Breast epithelium (tissue), 3 donors: ENCODE measurements at regions not wholly inside any gene's neighbourhood (a gene's known extent, or its start where the extent isn't known, plus 50 kb on each side); places are given as distances from the start of the nearest gene placed in this dataset.

Source experiments
- CTCF ChIP-seq, 3 donors: fragments of 450-650 bp; IDR thresholded peaks; one replicate each; pipeline ENCODE4 v1.5.1; 2016 to 2017; ENCODE audit warnings: antibody characterized with exemption in 3 of 3, mild to moderate bottlenecking in 3 of 3, moderate library complexity in 3 of 3
- POLR2A ChIP-seq: fragments of 450-650 bp; IDR thresholded peaks from one replicate; pipeline ENCODE4 v1.6.1; 2016; ENCODE audit warnings: antibody characterized with exemption, mild to moderate bottlenecking, moderate library complexity
- POLR2AphosphoS5 ChIP-seq, 3 donors: sonication (generic); formaldehyde crosslinking; IDR thresholded peaks; one replicate each; pipeline ENCODE4 v1.6.1; 2017; ENCODE audit warnings: antibody characterized with exemption in 3 of 3

GRCh38 chr1:209176866-209177430, 406.6 kb upstream of the CAMK1G start:
- TF ChIP-seq POLR2A (no peak), CTCF (IDR thresholded peaks at IDR 0.05) (no peak), POLR2AphosphoS5 (IDR thresholded peaks at IDR 0.05) (no peak)
